IMR-90 (cell line): ENCODE measurements at regions not wholly inside any gene's neighbourhood (a gene's known extent, or its start where the extent isn't known, plus 50 kb on each side); places are given as distances from the start of the nearest gene placed in this dataset.

Experiments
- ATAC-seq: fragments of 200-7000 bp; cut with Tn5 transposase; 2 replicates; pipeline ENCODE4 v1.9.1; 2020; ENCODE audit warnings: low read depth, mild to moderate bottlenecking, moderate library complexity
- BruUV-seq: library from RNA; stranded (reverse); fragments of 400-500 nt; replicated peaks from 2 replicates; lab custom pipeline; 2021; lab: Mats Ljungman, UMichigan
- CTCF ChIA-PET: fragments of 300-600 bp; formaldehyde crosslinking; extraction: SDS; loops from one replicate; lab custom pipeline; 2021; ENCODE audit warnings: antibody characterized with exemption; lab: Yijun Ruan, JAX
- POLR2A ChIA-PET: fragments of 300-600 bp; sonication (Branson Sonifier 250); formaldehyde crosslinking; loops from one replicate; lab custom pipeline; 2022; ENCODE audit warnings: antibody characterized with exemption; ENCODE audit not compliant: unreplicated experiment; lab: Charles Lee
- DNase-seq: peaks from one replicate; pipeline ENCODE4 v3.0.0; 2013
- H2AFZ ChIP-seq: replicated peaks from 2 replicates; pipeline ENCODE3; 2013; ENCODE audit warnings: low read length, mild to moderate bottlenecking; ENCODE audit not compliant: poor library complexity
- H2AK5ac ChIP-seq: 2 replicates; pipeline ENCODE4 v1.6.1; 2013; ENCODE audit warnings: low read depth, low read length, inconsistent platforms
- H2AK9ac ChIP-seq: replicated peaks from 2 replicates; pipeline ENCODE3; 2013; ENCODE audit warnings: mild to moderate bottlenecking, low read depth, low read length, moderate library complexity; ENCODE audit not compliant: poor library complexity
- H2BK120ac ChIP-seq: 2 replicates; pipeline ENCODE4 v1.6.1; 2013; ENCODE audit warnings: low read depth, low read length, inconsistent platforms
- H2BK15ac ChIP-seq: 3 replicates; pipeline ENCODE4 v1.6.1; 2013; ENCODE audit warnings: low read depth, low read length, inconsistent platforms
- H2BK20ac ChIP-seq: 2 replicates; pipeline ENCODE4 v1.6.1; 2013; ENCODE audit warnings: low read depth, mild to moderate bottlenecking, inconsistent platforms, low read length, moderate library complexity
- H2BK5ac ChIP-seq: 2 replicates; pipeline ENCODE4 v1.6.1; 2013; ENCODE audit warnings: mild to moderate bottlenecking, low read depth, low read length, inconsistent platforms; ENCODE audit not compliant: poor library complexity, severe bottlenecking
- H3K14ac ChIP-seq: replicated peaks from 2 replicates; pipeline ENCODE4 v1.6.1; 2013; ENCODE audit warnings: low read depth, low read length, inconsistent platforms
- H3K18ac ChIP-seq: 2 replicates; pipeline ENCODE4 v1.6.1; 2013; ENCODE audit warnings: low read depth, low read length, control low read depth
- H3K23ac ChIP-seq: 2 replicates; pipeline ENCODE4 v1.6.1; 2013; ENCODE audit warnings: low read depth, low read length, inconsistent platforms
- H3K27ac ChIP-seq: 2 replicates; pipeline ENCODE4 v1.5.1; 2013; ENCODE audit warnings: mild to moderate bottlenecking, control low read depth, low read length; ENCODE audit not compliant: insufficient read depth
- H3K27me3 ChIP-seq: 2 replicates; pipeline ENCODE4 v1.6.1; 2013; ENCODE audit warnings: low read length; ENCODE audit not compliant: control insufficient read depth, insufficient read depth
- H3K36me3 ChIP-seq: 2 replicates; pipeline ENCODE4 v1.6.1; 2013; ENCODE audit warnings: low read length, mixed read lengths; ENCODE audit not compliant: control insufficient read depth, insufficient read depth
- H3K4ac ChIP-seq: 2 replicates; pipeline ENCODE4 v1.6.1; 2013; ENCODE audit warnings: low read depth, low read length, inconsistent platforms
- H3K4me1 ChIP-seq: 2 replicates; pipeline ENCODE4 v1.6.1; 2013; ENCODE audit warnings: low read length, mixed read lengths; ENCODE audit not compliant: control insufficient read depth, insufficient read depth
- H3K4me2 ChIP-seq: 2 replicates; pipeline ENCODE4 v1.6.1; 2013; ENCODE audit warnings: low read depth, mild to moderate bottlenecking, control low read depth, low read length, moderate library complexity
- H3K4me3 ChIP-seq: 2 replicates; pipeline ENCODE4 v1.5.1; 2013; ENCODE audit warnings: low read depth, mild to moderate bottlenecking, control low read depth, low read length, moderate library complexity; ENCODE audit not compliant: insufficient read depth
- H3K56ac ChIP-seq: 2 replicates; pipeline ENCODE4 v1.6.1; 2013; ENCODE audit warnings: low read length, inconsistent platforms; ENCODE audit not compliant: insufficient read depth; ENCODE audit errors: extremely low read depth
- H3K79me1 ChIP-seq, 2 experiments: 2 replicates each; pipeline ENCODE4 v1.6.1; 2013; ENCODE audit warnings: low read length in 2 of 2, inconsistent platforms in 1 of 2, low read depth in 1 of 2
- H3K9ac ChIP-seq: 2 replicates; pipeline ENCODE4 v1.6.1; 2013; ENCODE audit warnings: low read depth, low read length, control low read depth
- H3K9me1 ChIP-seq: 2 replicates; pipeline ENCODE4 v1.6.1; 2013; ENCODE audit warnings: low read length, inconsistent platforms; ENCODE audit not compliant: insufficient read depth
- H3K9me3 ChIP-seq: 2 replicates; pipeline ENCODE4 v1.6.1; 2013; ENCODE audit warnings: low read length; ENCODE audit not compliant: control insufficient read depth, insufficient read depth
- H4K20me1 ChIP-seq: 2 replicates; pipeline ENCODE4 v1.6.1; 2013; ENCODE audit warnings: low read length, inconsistent platforms; ENCODE audit not compliant: insufficient read depth
- H4K5ac ChIP-seq: 2 replicates; pipeline ENCODE4 v1.6.1; 2013; ENCODE audit warnings: mild to moderate bottlenecking, low read depth, low read length, control low read depth
- H4K8ac ChIP-seq, 2 experiments: 2 replicates each; pipeline ENCODE4 v1.6.1; 2013; ENCODE audit warnings: low read depth in 2 of 2, low read length in 2 of 2, control low read depth in 1 of 2, inconsistent platforms in 1 of 2
- H4K91ac ChIP-seq: 2 replicates; pipeline ENCODE4 v1.6.1; 2013; ENCODE audit warnings: low read depth, low read length, inconsistent platforms; ENCODE audit not compliant: insufficient read depth
- BHLHE40 ChIP-seq: fragments of 150-350 bp; IDR thresholded peaks from 2 replicates; pipeline ENCODE4 v1.6.1; 2016; ENCODE audit warnings: mild to moderate bottlenecking, low read depth, low read length
- CEBPB ChIP-seq: IDR thresholded peaks from 2 replicates; pipeline ENCODE4 v1.6.1; 2012; ENCODE audit warnings: low read depth, low read length, improper control_type of control experiment
- CHD1 ChIP-seq: IDR thresholded peaks from 2 replicates; pipeline ENCODE4 v1.6.1; 2012; ENCODE audit warnings: low read depth, low read length, improper control_type of control experiment
- FOS ChIP-seq: fragments of 150-350 bp; IDR thresholded peaks from 2 replicates; pipeline ENCODE4 v1.6.1; 2016; ENCODE audit warnings: low read depth, low read length
- MAFK ChIP-seq: IDR thresholded peaks from 2 replicates; pipeline ENCODE4 v1.6.1; 2012; ENCODE audit warnings: low read depth, low read length, improper control_type of control experiment
- MAZ ChIP-seq: IDR thresholded peaks from 2 replicates; pipeline ENCODE4 v1.6.1; 2012; ENCODE audit warnings: low read depth, mild to moderate bottlenecking, low read length, improper control_type of control experiment, moderate library complexity, borderline replicate concordance
- MXI1 ChIP-seq: IDR thresholded peaks from 2 replicates; pipeline ENCODE4 v1.6.1; 2012; ENCODE audit warnings: low read depth, mild to moderate bottlenecking, low read length, moderate library complexity, borderline replicate concordance
- NFE2L2 ChIP-seq: fragments of 150-350 bp; IDR thresholded peaks from 2 replicates; pipeline ENCODE4 v1.6.1; 2016; ENCODE audit warnings: low read depth, mild to moderate bottlenecking, low read length
- POLR2A ChIP-seq: IDR thresholded peaks from 2 replicates; pipeline ENCODE4 v1.6.1; 2012; ENCODE audit warnings: mild to moderate bottlenecking, low read depth, low read length
- RAD21 ChIP-seq: IDR thresholded peaks from 2 replicates; pipeline ENCODE4 v1.6.1; 2012; ENCODE audit warnings: low read length, improper control_type of control experiment
- RCOR1 ChIP-seq: IDR thresholded peaks from 2 replicates; pipeline ENCODE4 v1.6.1; 2012; ENCODE audit warnings: mild to moderate bottlenecking, low read length, improper control_type of control experiment; ENCODE audit not compliant: insufficient replicate concordance
- RFX5 ChIP-seq: IDR thresholded peaks from 2 replicates; pipeline ENCODE4 v1.8.0; 2012; ENCODE audit warnings: low read depth, mild to moderate bottlenecking, low read length, moderate library complexity
- SMC3 ChIP-seq: fragments of 150-350 bp; IDR thresholded peaks from 2 replicates; pipeline ENCODE4 v1.6.1; 2016; ENCODE audit warnings: low read depth, mild to moderate bottlenecking, antibody characterized with exemption, low read length, moderate library complexity
- WGBS, 2 experiments: methylation state at CpG; one replicate each; pipeline versions ENCODE4 v1.1.5 to v1.1.7; 2013; ENCODE audit warnings: missing lambda C conversion rate in 2 of 2; ENCODE audit not compliant: insufficient read length in 1 of 2; ENCODE audit errors: extremely low coverage in 2 of 2; 5-methylcytosine and 5-hydroxymethylcytosine counted together
- dilution Hi-C: fragments of 300-500 bp; cut with HindIII; formaldehyde crosslinking; loops from one replicate; pipeline ENCODE4 v1.14.3; 2018; ENCODE audit warnings: low sequenced_read_pairs; ENCODE audit not compliant: unreplicated experiment
- in situ Hi-C: fragments of 300-500 bp; cut with MboI; formaldehyde crosslinking; loops from 3 replicates; pipeline ENCODE4 v1.14.3; 2019; ENCODE audit warnings: low sequenced_read_pairs, inconsistent platforms, mixed read lengths
- intact Hi-C: fragments of 100-400 bp; cut with micrococcal nuclease; formaldehyde crosslinking; loops from 2 replicates; pipeline ENCODE4 v1.10.0; 2022
- TF ChIP-seq, protein P1 (sequence below): conservative IDR thresholded peaks from 2 replicates; pipeline ENCODE4 v1.5.1; 2012; ENCODE audit warnings: mild to moderate bottlenecking, low read depth, low read length, improper control_type of control experiment
- TF ChIP-seq, protein P2 (sequence below): fragments of 150-350 bp; IDR thresholded peaks from 2 replicates; pipeline ENCODE4 v1.6.1; 2017; ENCODE audit warnings: mild to moderate bottlenecking, antibody characterized with exemption, low read length, low read depth
- TF ChIP-seq, protein P3 (sequence below): fragments of 150-350 bp; IDR thresholded peaks from 2 replicates; pipeline ENCODE4 v1.6.1; 2016; ENCODE audit warnings: low read depth, mild to moderate bottlenecking, low read length, moderate library complexity, borderline replicate concordance

DNA sequence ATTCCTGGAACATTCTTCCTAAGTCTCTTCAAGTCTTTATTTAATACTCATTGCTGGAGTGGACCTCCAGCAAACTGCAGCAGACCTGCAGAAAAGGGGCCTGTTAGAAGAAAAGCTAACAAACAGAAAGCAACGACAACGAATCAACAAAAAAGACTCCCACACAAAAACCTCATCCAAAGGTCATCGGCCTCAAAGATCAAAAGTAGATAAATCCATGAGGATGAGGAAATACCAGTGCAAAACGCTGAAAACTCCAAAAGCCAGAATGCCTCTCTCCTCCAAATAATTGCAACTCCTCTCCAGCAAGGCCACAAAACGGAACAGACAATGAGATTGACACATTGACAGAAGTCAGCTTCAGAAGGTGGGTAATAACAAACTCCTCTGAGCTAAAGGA, 472.2 kb downstream of the C12orf50 start:
- no peak for TF ChIP-seq NFE2L2
- TF ChIP-seq, protein P1, sequence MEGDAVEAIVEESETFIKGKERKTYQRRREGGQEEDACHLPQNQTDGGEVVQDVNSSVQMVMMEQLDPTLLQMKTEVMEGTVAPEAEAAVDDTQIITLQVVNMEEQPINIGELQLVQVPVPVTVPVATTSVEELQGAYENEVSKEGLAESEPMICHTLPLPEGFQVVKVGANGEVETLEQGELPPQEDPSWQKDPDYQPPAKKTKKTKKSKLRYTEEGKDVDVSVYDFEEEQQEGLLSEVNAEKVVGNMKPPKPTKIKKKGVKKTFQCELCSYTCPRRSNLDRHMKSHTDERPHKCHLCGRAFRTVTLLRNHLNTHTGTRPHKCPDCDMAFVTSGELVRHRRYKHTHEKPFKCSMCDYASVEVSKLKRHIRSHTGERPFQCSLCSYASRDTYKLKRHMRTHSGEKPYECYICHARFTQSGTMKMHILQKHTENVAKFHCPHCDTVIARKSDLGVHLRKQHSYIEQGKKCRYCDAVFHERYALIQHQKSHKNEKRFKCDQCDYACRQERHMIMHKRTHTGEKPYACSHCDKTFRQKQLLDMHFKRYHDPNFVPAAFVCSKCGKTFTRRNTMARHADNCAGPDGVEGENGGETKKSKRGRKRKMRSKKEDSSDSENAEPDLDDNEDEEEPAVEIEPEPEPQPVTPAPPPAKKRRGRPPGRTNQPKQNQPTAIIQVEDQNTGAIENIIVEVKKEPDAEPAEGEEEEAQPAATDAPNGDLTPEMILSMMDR: no peak
- TF ChIP-seq BHLHE40: no peak
- TF ChIP-seq, protein P2, sequence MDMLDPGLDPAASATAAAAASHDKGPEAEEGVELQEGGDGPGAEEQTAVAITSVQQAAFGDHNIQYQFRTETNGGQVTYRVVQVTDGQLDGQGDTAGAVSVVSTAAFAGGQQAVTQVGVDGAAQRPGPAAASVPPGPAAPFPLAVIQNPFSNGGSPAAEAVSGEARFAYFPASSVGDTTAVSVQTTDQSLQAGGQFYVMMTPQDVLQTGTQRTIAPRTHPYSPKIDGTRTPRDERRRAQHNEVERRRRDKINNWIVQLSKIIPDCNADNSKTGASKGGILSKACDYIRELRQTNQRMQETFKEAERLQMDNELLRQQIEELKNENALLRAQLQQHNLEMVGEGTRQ: no peak
- no peak for TF ChIP-seq CEBPB
- no peak for TF ChIP-seq FOS
- no peak for TF ChIP-seq RAD21
- no peak for TF ChIP-seq CHD1
- TF ChIP-seq MXI1: no peak
- TF ChIP-seq RFX5: no peak
- TF ChIP-seq RCOR1: no peak
- TF ChIP-seq POLR2A: no peak
- no peak for TF ChIP-seq MAZ
- TF ChIP-seq SMC3: no peak
- TF ChIP-seq, protein P3, sequence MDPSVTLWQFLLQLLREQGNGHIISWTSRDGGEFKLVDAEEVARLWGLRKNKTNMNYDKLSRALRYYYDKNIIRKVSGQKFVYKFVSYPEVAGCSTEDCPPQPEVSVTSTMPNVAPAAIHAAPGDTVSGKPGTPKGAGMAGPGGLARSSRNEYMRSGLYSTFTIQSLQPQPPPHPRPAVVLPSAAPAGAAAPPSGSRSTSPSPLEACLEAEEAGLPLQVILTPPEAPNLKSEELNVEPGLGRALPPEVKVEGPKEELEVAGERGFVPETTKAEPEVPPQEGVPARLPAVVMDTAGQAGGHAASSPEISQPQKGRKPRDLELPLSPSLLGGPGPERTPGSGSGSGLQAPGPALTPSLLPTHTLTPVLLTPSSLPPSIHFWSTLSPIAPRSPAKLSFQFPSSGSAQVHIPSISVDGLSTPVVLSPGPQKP: no peak
- TF ChIP-seq MAFK: no peak
- CTCF ChIA-PET: no interaction called here
- Histone ChIP-seq H3K9ac (no peak overlapping the region), H3K56ac (no peak overlapping the region), H3K4ac (no peak overlapping the region), H3K18ac (no peak overlapping the region), H3K23ac (no peak overlapping the region), H2BK20ac (no peak overlapping the region), H3K9me1 (no peaks in the 10 kb centered on the region), H2BK5ac (no peak overlapping the region), H2AFZ (no peak overlapping the region), H3K4me3 (no peak overlapping the region), H2BK120ac (no peak overlapping the region), H4K20me1 (no peaks in the 10 kb centered on the region), H4K5ac (no peak overlapping the region), H3K4me1 (no peaks in the 10 kb centered on the region), H3K27me3 (no peaks in the 10 kb centered on the region), H3K9me3 (no peaks in the 10 kb centered on the region), H4K91ac (no peak overlapping the region), H2BK15ac (no peak overlapping the region), H2AK5ac (no peak overlapping the region), H4K8ac (no peak overlapping the region), H3K36me3 (no peaks in the 10 kb centered on the region), H3K14ac (no peak overlapping the region), H3K27ac (no peak overlapping the region), H2AK9ac (no peak overlapping the region), H3K4me2 (no peak overlapping the region), H3K79me1 (no peaks in the 10 kb centered on the region)
- WGBS, 2 experiments: no CpG with 5 or more reads among the region's 5 CpGs
- intact Hi-C loops (no loop called here), dilution Hi-C loops (no loop called here), in situ Hi-C loops (no loop called here)
- no peak for DNase-seq
- POLR2A ChIA-PET: no interaction called here
- BruUV-seq: no TSS peak
- ATAC-seq: no peak
